ENCODE measurements at regions not wholly inside any gene's neighbourhood (a gene's known extent, or its start where the extent isn't known, plus 50 kb on each side); places are given as distances from the start of the nearest gene placed in this dataset.

GRCh38 chr2:23326330-23326729, 58.6 kb upstream of the KLHL29 start:
- Histone ChIP-seq H3K27ac (ENCODE audit: low read depth, low read length) (no peak overlapping the region), H3K36me3 (ENCODE audit: control insufficient read depth in 1 of 2, insufficient read depth in 2 of 2, low read length in 2 of 2) (no peaks in the 10 kb centered on the region), H3K9me3 (ENCODE audit: control insufficient read depth in 1 of 2, insufficient read depth in 1 of 2, low read depth in 1 of 2, low read length in 2 of 2) (no peaks in the 10 kb centered on the region), H3K27me3 (ENCODE audit: insufficient read depth, low read length) (peaks cover 81% of the 10 kb centered on the region), H3K9me2 (ENCODE audit: insufficient read depth) (no peaks in the 10 kb centered on the region), H3K4me3 (replicated peaks in 1 of 2; ENCODE audit: low read depth in 1 of 2, low read length in 2 of 2) (no peak overlapping the region), H4K20me1 (ENCODE audit: insufficient read depth) (no peaks in the 10 kb centered on the region), H3K9ac (ENCODE audit: low read length) (no peak overlapping the region), H3K4me2 (ENCODE audit: low read length) (no peak overlapping the region), H2AFZ (ENCODE audit: low read depth, low read length, poor library complexity, severe bottlenecking) (no peak overlapping the region), H3K4me1 (ENCODE audit: control insufficient read depth in 1 of 2, insufficient read depth in 2 of 2, low read length in 2 of 2) (no peaks in the 10 kb centered on the region), H3K79me2 (ENCODE audit: insufficient read depth, low read length) (no peaks in the 10 kb centered on the region)
- POLR2A ChIA-PET: no interaction called here
- intact Hi-C loops (cut with micrococcal nuclease): no loop called here
- BruUV-seq (replicated peaks): no TSS peak
- CTCF ChIA-PET: interaction anchor here (0.6 kb wide), 1 partner anchor 53 kb away, joined by 6 read pairs; no protein-coding TSS in a partner anchor
- TF ChIP-seq SP1 (IDR thresholded peaks at IDR 0.05; ENCODE audit: low read depth) (no peak), POLR2A (IDR thresholded peaks at IDR 0.05; ENCODE audit: borderline replicate concordance, extremely low read depth, insufficient read depth, insufficient read length) (no peak), ZBTB33 (IDR thresholded peaks at IDR 0.05; ENCODE audit: extremely low read depth, insufficient replicate concordance, low read length) (no peak), EZH2 (IDR thresholded peaks at IDR 0.05) (no peak), TCF7L2 (IDR thresholded peaks at IDR 0.05; ENCODE audit: borderline replicate concordance, extremely low read depth, insufficient read depth, insufficient read length) (no peak), RAD21 (IDR thresholded peaks at IDR 0.05; ENCODE audit: low read depth) (no peak), YY1 (IDR thresholded peaks at IDR 0.05; ENCODE audit: extremely low read depth, insufficient replicate concordance, low read depth, low read length) (no peak), CEBPB (IDR thresholded peaks at IDR 0.05; ENCODE audit: low read depth) (no peak), SRF (IDR thresholded peaks at IDR 0.05; ENCODE audit: low read depth) (no peak), POLR2AphosphoS5 (IDR thresholded peaks at IDR 0.05; ENCODE audit: low read depth, low read length) (no peak), ELF1 (IDR thresholded peaks at IDR 0.05; ENCODE audit: borderline replicate concordance, low read depth) (no peak), SIN3A (IDR thresholded peaks at IDR 0.05; ENCODE audit: low read depth) (no peak), ZNF274 (IDR thresholded peaks at IDR 0.05; ENCODE audit: low read depth, low read length) (no peak), EZH2phosphoT487 (IDR thresholded peaks at IDR 0.05; ENCODE audit: borderline replicate concordance) (no peak), EGR1 (IDR thresholded peaks at IDR 0.05; ENCODE audit: low read depth) (no peak), ATF3 (IDR thresholded peaks at IDR 0.05) (no peak)
- TF ChIP-seq, protein P1, sequence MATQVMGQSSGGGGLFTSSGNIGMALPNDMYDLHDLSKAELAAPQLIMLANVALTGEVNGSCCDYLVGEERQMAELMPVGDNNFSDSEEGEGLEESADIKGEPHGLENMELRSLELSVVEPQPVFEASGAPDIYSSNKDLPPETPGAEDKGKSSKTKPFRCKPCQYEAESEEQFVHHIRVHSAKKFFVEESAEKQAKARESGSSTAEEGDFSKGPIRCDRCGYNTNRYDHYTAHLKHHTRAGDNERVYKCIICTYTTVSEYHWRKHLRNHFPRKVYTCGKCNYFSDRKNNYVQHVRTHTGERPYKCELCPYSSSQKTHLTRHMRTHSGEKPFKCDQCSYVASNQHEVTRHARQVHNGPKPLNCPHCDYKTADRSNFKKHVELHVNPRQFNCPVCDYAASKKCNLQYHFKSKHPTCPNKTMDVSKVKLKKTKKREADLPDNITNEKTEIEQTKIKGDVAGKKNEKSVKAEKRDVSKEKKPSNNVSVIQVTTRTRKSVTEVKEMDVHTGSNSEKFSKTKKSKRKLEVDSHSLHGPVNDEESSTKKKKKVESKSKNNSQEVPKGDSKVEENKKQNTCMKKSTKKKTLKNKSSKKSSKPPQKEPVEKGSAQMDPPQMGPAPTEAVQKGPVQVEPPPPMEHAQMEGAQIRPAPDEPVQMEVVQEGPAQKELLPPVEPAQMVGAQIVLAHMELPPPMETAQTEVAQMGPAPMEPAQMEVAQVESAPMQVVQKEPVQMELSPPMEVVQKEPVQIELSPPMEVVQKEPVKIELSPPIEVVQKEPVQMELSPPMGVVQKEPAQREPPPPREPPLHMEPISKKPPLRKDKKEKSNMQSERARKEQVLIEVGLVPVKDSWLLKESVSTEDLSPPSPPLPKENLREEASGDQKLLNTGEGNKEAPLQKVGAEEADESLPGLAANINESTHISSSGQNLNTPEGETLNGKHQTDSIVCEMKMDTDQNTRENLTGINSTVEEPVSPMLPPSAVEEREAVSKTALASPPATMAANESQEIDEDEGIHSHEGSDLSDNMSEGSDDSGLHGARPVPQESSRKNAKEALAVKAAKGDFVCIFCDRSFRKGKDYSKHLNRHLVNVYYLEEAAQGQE (IDR thresholded peaks at IDR 0.05; ENCODE audit: low read depth): no peak
- TF ChIP-seq, protein P2, sequence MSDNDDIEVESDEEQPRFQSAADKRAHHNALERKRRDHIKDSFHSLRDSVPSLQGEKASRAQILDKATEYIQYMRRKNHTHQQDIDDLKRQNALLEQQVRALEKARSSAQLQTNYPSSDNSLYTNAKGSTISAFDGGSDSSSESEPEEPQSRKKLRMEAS (IDR thresholded peaks at IDR 0.05): no peak
- RAD21 ChIA-PET (ENCODE audit: low non-redundant PET in 1 of 2, low total read pairs in 2 of 2, uncharacterized antibody in 2 of 2, unreplicated experiment in 2 of 2): no interaction called here
- DNase-seq (ENCODE audit: low read depth, low spot score): no peak
- no peak for ATAC-seq
